CD14-positive monocyte (primary cell): ENCODE measurements at regions not wholly inside any gene's neighbourhood (a gene's known extent, or its start where the extent isn't known, plus 50 kb on each side); places are given as distances from the start of the nearest gene placed in this dataset.
"Not testable (repeated sequence)": the region's sequence is repeated elsewhere in the genome, so short reads cannot be mapped to it uniquely, and the experiment has no call there.

Experiments used
- DNase-seq, 3 donors: peaks; one replicate each; pipeline ENCODE4 v3.0.0-alpha.2; 2011 to 2022
- H2AFZ ChIP-seq: 2 replicates; pipeline ENCODE4 v1.6.0; 2012; ENCODE audit warnings: mild to moderate bottlenecking, low read depth, low read length, inconsistent platforms; ENCODE audit not compliant: insufficient read depth, poor library complexity, severe bottlenecking
- H3K27ac ChIP-seq, 2 donors: 1 replicate in 1 of 2; 2 replicates in 1 of 2; pipeline ENCODE4 v1.5.1; 2012 to 2013; ENCODE audit warnings: low read length in 2 of 2, control low read depth in 1 of 2, inconsistent platforms in 1 of 2, low read depth in 1 of 2, mild to moderate bottlenecking in 1 of 2
- H3K27me3 ChIP-seq, 2 donors: one replicate each; pipeline versions ENCODE4 v1.6.0 to v1.6.1; 2011 to 2013; ENCODE audit warnings: low read length in 2 of 2; ENCODE audit not compliant: control insufficient read depth in 2 of 2, insufficient read depth in 2 of 2
- H3K36me3 ChIP-seq, 2 donors: replicated peaks in 1 of 2; 1 replicate in 1 of 2; 2 replicates in 1 of 2; pipeline versions ENCODE4 v1.5.1 to v1.6.1; 2012 to 2013; ENCODE audit warnings: low read length in 2 of 2, control low read depth in 1 of 2, inconsistent platforms in 1 of 2, mild to moderate bottlenecking in 1 of 2; ENCODE audit not compliant: insufficient read depth in 2 of 2, control insufficient read depth in 1 of 2
- H3K4me1 ChIP-seq, 2 donors: 1 replicate in 1 of 2; 2 replicates in 1 of 2; pipeline versions ENCODE4 v1.5.1 to v1.6.1; 2012 to 2013; ENCODE audit warnings: low read length in 2 of 2, control low read depth in 1 of 2, inconsistent platforms in 1 of 2, mild to moderate bottlenecking in 1 of 2, moderate library complexity in 1 of 2; ENCODE audit not compliant: insufficient read depth in 2 of 2, control insufficient read depth in 1 of 2
- H3K4me2 ChIP-seq: replicated peaks from 2 replicates; pipeline ENCODE3; 2012; ENCODE audit warnings: low read length, moderate library complexity, mild to moderate bottlenecking; ENCODE audit not compliant: poor library complexity, severe bottlenecking; ENCODE audit errors: extremely low read depth
- H3K4me3 ChIP-seq, 3 experiments: fragments of 200-600 bp in 1 of 3; sonication (generic) in 1 of 3; replicated peaks in 1 of 3; 1 replicate in 2 of 3; 2 replicates in 1 of 3; pipeline ENCODE4 v1.5.1; 2011 to 2013; ENCODE audit warnings: low read length in 3 of 3, mild to moderate bottlenecking in 3 of 3, control low read depth in 2 of 3, low read depth in 2 of 3, inconsistent platforms in 1 of 3, moderate library complexity in 1 of 3
- H3K79me2 ChIP-seq: 2 replicates; pipeline ENCODE4 v1.6.0; 2012; ENCODE audit warnings: mild to moderate bottlenecking, control low read depth, inconsistent platforms, low read length, moderate library complexity; ENCODE audit not compliant: insufficient read depth
- H3K9ac ChIP-seq: 2 replicates; pipeline ENCODE4 v1.6.0; 2017; ENCODE audit warnings: low read length, mild to moderate bottlenecking; ENCODE audit not compliant: insufficient read depth, poor library complexity, severe bottlenecking
- H3K9me3 ChIP-seq, 2 donors: replicated peaks in 1 of 2; 1 replicate in 1 of 2; 2 replicates in 1 of 2; pipeline versions ENCODE4 v1.5.1 to v1.6.1; 2012 to 2013; ENCODE audit warnings: low read length in 2 of 2, control low read depth in 1 of 2; ENCODE audit not compliant: control insufficient read depth in 1 of 2, insufficient read depth in 1 of 2
- H4K20me1 ChIP-seq: 2 replicates; pipeline ENCODE4 v1.6.0; 2012; ENCODE audit warnings: mild to moderate bottlenecking, low read length, control low read depth, moderate library complexity; ENCODE audit not compliant: insufficient read depth
- H3K27ac Mint-ChIP-seq, 7 donors: one replicate each; pipeline ENCODE4 v1.8.0; 2020; ENCODE audit warnings: mild to moderate bottlenecking in 7 of 7, mixed read lengths in 7 of 7, moderate library complexity in 6 of 7, inconsistent platforms in 2 of 7
- H3K27me3 Mint-ChIP-seq, 3 donors: one replicate each; pipeline ENCODE4 v1.8.0; 2021 to 2022; ENCODE audit warnings: low read depth in 3 of 3, mild to moderate bottlenecking in 3 of 3, mixed read lengths in 3 of 3, moderate library complexity in 3 of 3, inconsistent platforms in 1 of 3
- H3K36me3 Mint-ChIP-seq, 2 donors: one replicate each; pipeline ENCODE4 v1.8.0; 2020; ENCODE audit warnings: mixed read lengths in 2 of 2, inconsistent platforms in 1 of 2, mild to moderate bottlenecking in 1 of 2
- H3K4me1 Mint-ChIP-seq: one replicate; pipeline ENCODE4 v1.8.0; 2020; ENCODE audit warnings: mild to moderate bottlenecking, mixed read lengths
- H3K4me3 Mint-ChIP-seq, 2 donors: one replicate each; pipeline ENCODE4 v1.8.0; 2020; ENCODE audit warnings: mild to moderate bottlenecking in 2 of 2, mixed read lengths in 2 of 2, moderate library complexity in 1 of 2
- H3K9me3 Mint-ChIP-seq, 7 donors: one replicate each; pipeline ENCODE4 v1.8.0; 2020 to 2022; ENCODE audit warnings: mixed read lengths in 7 of 7, mild to moderate bottlenecking in 6 of 7, moderate library complexity in 6 of 7, inconsistent platforms in 2 of 7
- WGBS: methylation state at CpG from one replicate; pipeline ENCODE4 v1.1.5; 2013; ENCODE audit warnings: missing lambda C conversion rate; ENCODE audit not compliant: insufficient coverage; 5-methylcytosine and 5-hydroxymethylcytosine counted together
- intact Hi-C, 2 donors: fragments of 100-400 bp; cut with micrococcal nuclease; formaldehyde crosslinking; loops; one replicate each; pipeline versions ENCODE4 v1.15.0 to v1.15.1; 2023
- TF ChIP-seq, protein P1 (sequence below): fragments of 200-600 bp; IDR thresholded peaks from one replicate; pipeline ENCODE4 v1.8.0; 2022; ENCODE audit warnings: antibody characterized with exemption, mild to moderate bottlenecking

DNA sequence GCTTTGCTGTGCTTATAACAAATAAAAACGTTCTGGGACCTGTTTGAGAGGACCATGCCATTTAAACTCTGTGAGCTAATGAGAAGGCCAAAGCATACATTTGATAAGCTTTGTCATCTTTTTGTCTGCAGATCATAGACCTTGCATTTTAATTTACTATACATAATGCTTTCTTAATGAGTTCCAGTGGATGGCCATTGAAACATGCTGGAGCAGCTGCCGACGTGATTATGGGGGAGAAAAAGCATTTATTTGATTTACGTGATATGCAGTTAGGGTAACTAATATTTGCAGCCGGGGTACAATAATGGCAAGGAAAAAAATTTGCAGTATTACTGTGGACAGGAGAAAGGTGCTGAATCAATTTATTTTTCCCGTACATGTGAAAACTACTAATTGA is 240.2 kb downstream of the FAT3 start:
- Histone ChIP-seq H3K9ac (no peak overlapping the region), H2AFZ (no peak overlapping the region), H4K20me1 (no peaks in the 10 kb centered on the region), H3K4me3 (no peak overlapping the region), H3K27me3 (no peaks in the 10 kb centered on the region), H3K4me1 (no peaks in the 10 kb centered on the region), H3K4me2 (no peak overlapping the region), H3K27ac (no peak overlapping the region), H3K36me3 (no peaks in the 10 kb centered on the region), H3K9me3 (no peaks in the 10 kb centered on the region), H3K79me2 (no peaks in the 10 kb centered on the region)
- H3K27me3 Mint-ChIP-seq: peaks cover 0 to 1% (median 0%) of the 10 kb centered on the region in 3 donors
- WGBS: 75% methylated on average over 6 of the region's 6 CpGs
- TF ChIP-seq, protein P1, sequence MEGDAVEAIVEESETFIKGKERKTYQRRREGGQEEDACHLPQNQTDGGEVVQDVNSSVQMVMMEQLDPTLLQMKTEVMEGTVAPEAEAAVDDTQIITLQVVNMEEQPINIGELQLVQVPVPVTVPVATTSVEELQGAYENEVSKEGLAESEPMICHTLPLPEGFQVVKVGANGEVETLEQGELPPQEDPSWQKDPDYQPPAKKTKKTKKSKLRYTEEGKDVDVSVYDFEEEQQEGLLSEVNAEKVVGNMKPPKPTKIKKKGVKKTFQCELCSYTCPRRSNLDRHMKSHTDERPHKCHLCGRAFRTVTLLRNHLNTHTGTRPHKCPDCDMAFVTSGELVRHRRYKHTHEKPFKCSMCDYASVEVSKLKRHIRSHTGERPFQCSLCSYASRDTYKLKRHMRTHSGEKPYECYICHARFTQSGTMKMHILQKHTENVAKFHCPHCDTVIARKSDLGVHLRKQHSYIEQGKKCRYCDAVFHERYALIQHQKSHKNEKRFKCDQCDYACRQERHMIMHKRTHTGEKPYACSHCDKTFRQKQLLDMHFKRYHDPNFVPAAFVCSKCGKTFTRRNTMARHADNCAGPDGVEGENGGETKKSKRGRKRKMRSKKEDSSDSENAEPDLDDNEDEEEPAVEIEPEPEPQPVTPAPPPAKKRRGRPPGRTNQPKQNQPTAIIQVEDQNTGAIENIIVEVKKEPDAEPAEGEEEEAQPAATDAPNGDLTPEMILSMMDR: no peak
- no peaks in the 10 kb centered on the region for H3K36me3 Mint-ChIP-seq
- peaks cover 2 to 10% (median 3%) of the 10 kb centered on the region in 7 donors for H3K9me3 Mint-ChIP-seq
- no peak overlapping the region for H3K27ac Mint-ChIP-seq
- no peak for DNase-seq
- H3K4me3 Mint-ChIP-seq: no peak overlapping the region
- intact Hi-C loops: no loop called here
- H3K4me1 Mint-ChIP-seq: no peaks in the 10 kb centered on the region

DNA sequence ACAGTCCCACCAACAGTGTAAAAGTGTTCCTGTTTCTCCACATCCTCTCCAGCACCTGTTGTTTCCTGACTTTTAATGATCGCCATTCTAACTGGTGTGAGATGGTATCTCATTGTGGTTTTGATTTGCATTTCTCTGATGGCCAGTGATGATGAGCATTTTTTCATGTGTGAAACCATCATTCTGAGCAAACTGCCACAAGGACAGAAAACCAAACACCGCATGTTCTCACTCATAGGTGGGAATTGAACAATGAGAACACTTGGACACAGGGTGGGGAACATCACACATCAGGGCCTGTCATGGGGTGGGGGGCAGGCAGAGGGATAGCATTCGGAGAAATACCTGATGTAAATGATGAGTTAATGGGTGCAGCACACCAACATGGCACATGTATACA is 240.8 kb downstream of the FAT3 start:
- H3K9me3 ChIP-seq, H4K20me1 ChIP-seq, H3K4me1 ChIP-seq, H3K4me3 ChIP-seq, H3K36me3 ChIP-seq, H3K79me2 ChIP-seq, H3K4me2 ChIP-seq, H3K4me3 Mint-ChIP-seq, H3K27ac ChIP-seq, H3K36me3 Mint-ChIP-seq, DNase-seq, H2AFZ ChIP-seq, H3K27me3 Mint-ChIP-seq, H3K27ac Mint-ChIP-seq, H3K9me3 Mint-ChIP-seq, H3K4me1 Mint-ChIP-seq, intact Hi-C loops, H3K9ac ChIP-seq, H3K27me3 ChIP-seq: not testable (repeated sequence)
- WGBS: no CpG with 5 or more reads among the region's 3 CpGs
